ENCODE measurements at regions not wholly inside any gene's neighbourhood (a gene's known extent, or its start where the extent isn't known, plus 50 kb on each side); places are given as distances from the start of the nearest gene placed in this dataset.

GRCh38 chr14:51307551-51307950, 67.5 kb downstream of the TMX1 start:
- DNase-seq (ENCODE audit: low spot score) (no peak), ATAC-seq (no peak)

- DNase-seq (ENCODE audit: low spot score) (no peak), ATAC-seq (no peak)
Measured at GRCh38 chr14:51308866-51309265, 68.8 kb downstream of the TMX1 start.

GRCh38 chr14:51310505-51310944, 70.5 kb downstream of the TMX1 start:
- ATAC-seq = no peak
- no peak for DNase-seq (ENCODE audit: low spot score)

- no peak for ATAC-seq
Measured at GRCh38 chr14:51314321-51315015, 74.4 kb downstream of the TMX1 start.

DNA sequence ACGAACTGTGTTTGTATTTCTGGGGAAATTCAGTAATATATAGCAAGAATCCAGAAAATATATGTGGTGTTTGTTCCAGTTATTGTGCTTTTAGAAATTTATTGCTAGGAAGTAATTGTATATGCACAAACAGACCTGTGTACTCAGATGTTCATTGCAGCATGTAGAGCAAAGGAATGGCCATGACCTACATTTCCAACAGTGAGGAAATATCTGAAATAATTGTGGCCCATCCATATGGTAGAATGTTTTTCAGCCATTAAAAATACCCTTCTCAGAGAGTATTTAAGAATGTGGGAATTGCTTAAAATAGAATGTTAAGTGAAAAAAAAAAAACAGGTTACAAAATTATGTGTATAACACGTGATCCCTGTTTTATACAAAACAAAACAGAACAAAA, 77.3 kb downstream of the TMX1 start:
- no peak for ATAC-seq
- no peak for DNase-seq (ENCODE audit: low spot score)

More at GRCh38 chr14:51314321-51315015, 74.4 kb downstream of the TMX1 start:
- DNase-seq (ENCODE audit: low spot score) = no peak

DNA sequence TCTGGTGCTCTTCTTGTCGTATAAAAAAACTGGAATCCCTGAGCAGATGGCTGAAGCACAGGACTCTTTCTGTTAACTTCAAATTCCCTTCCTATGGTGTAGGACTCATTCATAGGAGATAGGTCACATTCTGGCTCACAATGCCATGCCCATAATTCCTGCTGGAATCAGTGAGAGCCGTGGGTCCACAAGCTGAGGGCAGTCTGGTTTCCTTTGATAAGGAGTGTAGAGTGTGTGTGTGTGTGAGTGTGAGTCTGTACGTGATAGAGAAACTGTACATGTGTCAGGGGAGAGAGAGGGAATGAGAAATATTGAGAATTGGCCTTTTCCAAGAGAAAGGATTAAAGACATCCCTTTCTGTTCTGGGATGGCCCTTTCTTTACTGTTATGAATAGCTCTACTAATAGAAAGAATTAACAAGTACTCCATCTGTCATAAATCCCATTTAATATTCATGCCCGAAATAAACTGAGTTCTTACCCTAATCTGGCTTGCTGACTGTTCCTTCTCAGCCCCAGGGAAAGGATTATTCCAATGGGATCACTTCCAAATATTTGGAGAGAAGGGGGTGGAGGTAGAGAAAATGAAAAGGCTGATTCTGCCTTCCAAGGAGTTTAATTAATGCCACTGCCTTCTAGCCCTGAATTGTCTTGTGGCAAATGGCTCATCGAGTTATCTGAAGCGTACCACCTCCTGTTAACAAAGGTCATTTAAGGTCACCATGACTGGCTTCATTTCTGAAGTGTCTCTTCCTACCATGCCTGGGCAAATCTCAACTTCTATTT, 79.0 kb downstream of the TMX1 start:
- DNase-seq (ENCODE audit: low spot score) (no peak), ATAC-seq (no peak)

GRCh38 chr14:51321036-51321435, 81.0 kb downstream of the TMX1 start:
- DNase-seq (ENCODE audit: low spot score) = no peak
- ATAC-seq = no peak

DNA sequence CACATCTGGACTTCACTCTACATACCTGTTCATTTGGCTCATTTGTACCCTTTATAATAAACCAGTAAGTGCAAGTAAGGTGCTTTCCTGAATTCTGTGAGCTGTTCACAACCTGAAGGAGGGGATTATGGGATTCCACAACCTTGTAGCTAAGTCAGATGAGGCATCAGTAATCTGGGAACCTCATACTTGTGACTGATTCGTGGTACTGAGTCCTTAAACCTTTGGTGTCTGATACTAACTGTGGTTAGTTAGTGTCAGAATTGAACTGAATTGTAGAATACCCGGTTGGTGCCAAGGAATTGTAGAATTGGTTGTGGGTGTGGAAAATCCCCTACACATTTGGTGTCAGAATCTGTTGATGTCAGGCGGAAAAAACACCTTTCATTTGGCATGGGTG, 83.4 kb downstream of the TMX1 start:
- no peak for ATAC-seq
- DNase-seq (ENCODE audit: low spot score) = no peak

DNA sequence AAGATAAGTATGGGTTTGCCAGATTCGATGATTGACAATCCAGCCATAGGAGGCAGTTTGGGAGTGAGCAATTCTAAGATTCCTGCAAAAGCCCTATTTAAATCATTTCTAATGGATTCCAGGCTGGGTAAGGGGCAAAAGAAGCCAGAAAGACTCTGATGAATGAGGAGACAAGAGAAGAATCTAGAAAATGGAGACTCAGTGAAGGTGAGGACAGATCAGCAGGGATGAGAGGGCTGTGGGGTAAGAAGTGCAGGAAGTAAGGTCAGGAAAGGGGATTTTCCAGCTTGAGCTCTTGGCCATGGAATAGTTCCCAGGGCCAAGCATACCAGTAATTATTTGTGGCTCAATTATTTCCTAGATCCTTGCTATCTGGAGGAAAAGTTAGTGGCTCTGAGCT, 87.3 kb downstream of the TMX1 start:
- no peak for ATAC-seq
- DNase-seq (ENCODE audit: low spot score) = no peak

DNA sequence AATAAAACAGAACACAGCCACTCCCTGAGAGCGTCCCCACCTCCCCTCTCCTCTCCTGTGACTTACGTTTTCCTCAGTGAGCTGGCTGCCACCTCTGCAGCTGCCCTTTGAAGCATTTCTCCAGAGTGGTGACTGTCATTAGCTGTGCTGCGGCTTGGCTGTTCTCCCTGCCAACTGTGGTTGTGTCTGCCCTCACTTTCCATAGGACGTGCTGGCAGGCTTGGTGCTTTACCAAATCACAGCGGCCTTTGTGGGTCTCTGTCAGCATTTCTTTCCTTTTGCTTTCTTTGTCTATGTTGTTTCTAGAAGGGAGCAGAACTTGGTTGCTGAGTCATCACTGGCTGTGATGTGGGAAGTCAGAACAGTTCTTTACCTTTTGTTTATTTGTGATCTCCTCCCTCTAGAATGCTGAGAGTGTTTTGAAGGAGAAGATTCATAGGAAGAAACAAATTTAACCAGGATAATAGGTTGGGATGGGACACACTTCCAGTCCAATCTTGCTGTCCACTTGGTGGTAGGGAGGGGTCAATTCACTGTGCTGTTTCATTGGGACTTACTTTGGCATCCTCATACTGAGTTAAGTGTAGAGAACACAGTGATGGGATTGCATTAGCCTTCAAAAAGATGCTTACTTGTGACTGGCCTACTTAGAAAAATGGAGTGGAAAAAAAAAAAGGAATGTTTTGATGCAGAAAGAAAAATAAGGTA, 88.2 kb downstream of the TMX1 start:
- ATAC-seq = no peak
- DNase-seq (ENCODE audit: low spot score) = no peak

- no peak for ATAC-seq
- DNase-seq (ENCODE audit: low spot score) = no peak
Measured at GRCh38 chr14:51328772-51329353, 88.8 kb downstream of the TMX1 start.

DNA sequence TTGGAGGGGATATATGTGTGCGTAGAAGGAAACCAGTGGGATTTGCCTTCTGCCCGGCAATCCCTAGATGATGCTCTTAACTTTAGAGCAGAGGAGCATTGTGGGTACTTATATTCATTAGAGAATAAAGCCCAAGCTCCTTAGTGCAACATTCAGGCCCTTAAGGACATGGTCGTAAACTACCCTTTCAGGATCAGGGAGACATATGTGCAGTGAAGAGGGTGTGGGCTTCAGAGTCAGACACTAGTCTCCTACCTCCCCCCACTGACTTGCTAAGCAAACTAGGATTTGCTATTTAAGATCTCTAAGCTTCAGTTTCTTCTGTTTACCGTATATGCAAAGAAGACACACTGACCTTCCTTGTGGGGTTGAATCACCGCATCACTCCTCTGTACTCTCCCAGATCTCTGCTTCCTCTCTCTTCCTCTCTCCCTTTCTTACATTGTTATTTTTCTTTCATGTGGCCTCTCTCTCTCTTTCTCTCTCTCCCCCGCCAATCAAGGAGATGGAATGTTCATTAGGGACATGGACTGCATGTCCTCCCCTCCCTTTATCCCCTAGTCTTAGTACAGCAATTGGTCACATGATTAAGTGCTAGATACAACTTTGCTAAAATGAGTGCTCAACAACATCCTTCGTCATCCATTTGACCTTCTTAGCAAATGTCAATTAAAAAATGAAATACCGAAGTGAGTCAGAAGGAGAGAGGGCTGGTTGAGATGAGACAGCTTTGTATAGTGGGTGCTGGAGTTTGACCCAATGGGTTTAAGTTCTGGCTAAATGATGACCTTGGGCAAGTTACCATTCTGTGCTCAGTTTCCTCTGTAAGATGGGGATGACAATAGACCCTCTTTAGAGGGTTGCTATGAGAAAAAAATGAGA, 91.7 kb downstream of the TMX1 start:
- ATAC-seq (no peak), DNase-seq (ENCODE audit: low spot score) (no peak)

DNA sequence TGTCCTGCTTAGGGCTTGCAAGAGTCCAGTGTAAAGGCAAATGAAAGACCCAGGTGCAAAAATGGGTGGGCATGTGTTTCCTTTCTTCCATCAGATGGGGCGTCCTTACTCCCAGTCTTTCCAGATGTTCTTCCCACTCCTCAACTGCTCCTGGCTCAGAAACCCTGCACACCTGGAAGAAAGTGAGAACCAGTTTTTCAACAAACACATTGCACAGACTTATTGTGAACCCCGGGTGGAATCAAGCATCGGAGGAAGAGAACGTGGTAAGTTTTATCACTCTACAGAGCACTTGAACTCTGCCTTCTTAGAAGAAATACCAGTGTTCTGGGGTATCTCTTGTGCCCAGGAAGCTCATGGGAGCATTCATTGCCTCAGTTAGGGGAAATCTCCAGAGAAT, 93.3 kb downstream of the TMX1 start:
- DNase-seq (ENCODE audit: low spot score) (no peak), ATAC-seq (no peak)

DNA sequence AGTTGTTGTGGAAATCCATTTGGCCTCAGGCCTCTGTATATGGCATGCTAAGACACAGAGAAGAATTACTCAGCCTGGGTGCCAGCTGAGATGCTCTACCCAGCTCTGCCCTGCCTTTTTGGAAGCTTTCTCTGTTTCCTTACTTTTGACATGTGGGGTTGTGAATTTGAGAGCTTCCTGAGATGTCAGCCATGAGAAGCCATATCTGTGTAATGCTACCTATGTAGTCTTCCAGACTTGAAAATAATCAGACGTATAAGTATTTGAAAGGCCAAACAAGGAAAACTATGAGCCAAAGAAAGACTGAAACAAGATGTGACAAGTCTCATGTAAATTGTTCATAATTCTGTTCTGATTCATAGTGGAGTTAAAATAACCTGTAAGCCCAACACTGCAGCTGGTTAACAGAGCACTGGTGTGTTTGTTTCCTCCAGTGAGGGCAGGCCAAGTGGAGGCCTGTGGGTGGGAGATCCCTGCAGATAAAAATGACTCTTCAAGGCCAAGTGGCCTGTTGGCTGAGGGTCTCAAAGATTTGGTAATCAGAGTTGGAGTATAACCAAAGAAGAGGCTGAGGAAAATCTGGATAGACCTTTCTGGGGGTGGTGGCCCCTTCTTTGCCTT, 94.0 kb downstream of the TMX1 start:
- DNase-seq (ENCODE audit: low spot score) (no peak), ATAC-seq (no peak)

DNA sequence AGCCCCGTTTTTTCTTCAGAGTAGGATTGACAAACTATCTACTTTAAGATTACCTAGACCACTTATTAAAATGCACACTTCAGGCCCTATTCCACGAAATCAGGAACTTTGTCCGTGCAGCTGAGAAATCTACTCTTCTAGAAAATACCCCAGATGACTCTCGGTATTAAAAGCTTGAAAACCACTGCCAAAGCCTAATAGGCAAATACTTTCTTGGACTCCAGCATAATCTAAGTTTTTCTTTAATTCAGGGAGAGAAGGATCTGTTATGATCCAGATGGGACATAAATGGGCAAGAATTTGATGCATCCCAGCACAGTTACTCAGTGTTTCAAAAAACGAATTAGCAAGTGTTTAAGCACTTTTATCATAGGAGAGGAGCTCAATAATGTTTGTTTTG, 94.5 kb downstream of the TMX1 start:
- ATAC-seq = no peak
- DNase-seq (ENCODE audit: low spot score) = no peak

GRCh38 chr14:51335531-51335930, 95.5 kb downstream of the TMX1 start:
- no peak for DNase-seq (ENCODE audit: low spot score)

GRCh38 chr14:51335961-51336723, 96.1 kb downstream of the TMX1 start:
- ATAC-seq (no peak), DNase-seq (ENCODE audit: low spot score) (no peak)

More at GRCh38 chr14:51335531-51335930, 95.5 kb downstream of the TMX1 start:
- no peak for ATAC-seq

DNA sequence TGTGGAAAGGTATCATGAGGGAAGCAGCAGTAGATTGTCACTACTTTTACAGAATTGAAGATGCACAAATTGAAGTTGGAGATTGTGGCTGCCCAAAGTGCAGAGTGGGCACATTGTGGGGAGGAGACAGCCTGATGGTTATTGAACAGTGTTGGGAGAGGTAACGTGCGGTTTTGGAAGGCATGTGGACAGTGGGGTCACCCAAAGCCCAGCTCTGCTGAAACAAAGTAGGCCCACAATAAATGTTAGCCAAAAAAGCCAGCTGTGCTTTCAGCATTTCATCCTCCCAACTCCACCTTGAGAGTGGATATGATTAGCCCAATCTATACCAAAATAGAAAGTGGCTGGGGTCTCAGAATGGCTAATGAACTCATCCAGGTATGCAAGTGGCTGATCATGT, 96.7 kb downstream of the TMX1 start:
- no peak for ATAC-seq
- no peak for DNase-seq (ENCODE audit: low spot score)

DNA sequence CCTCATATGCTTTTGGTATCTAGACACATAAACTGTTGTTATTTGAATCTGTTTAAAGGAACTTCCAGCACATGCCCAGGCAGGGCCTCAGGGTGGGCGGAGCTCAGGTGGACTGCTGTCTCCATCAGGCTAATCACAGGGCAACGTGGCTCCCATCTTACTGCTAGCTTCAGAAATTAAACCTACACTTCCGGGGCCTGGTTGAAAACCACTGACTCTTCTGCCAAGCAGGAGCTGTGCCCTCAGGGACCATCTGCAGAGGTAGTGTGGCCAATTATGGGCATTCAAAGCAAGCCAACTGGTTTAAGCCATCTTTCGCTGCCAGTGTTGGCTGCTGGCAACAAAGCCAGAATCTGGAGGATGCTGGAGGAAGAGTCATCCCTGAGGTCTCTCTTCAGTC, 97.5 kb downstream of the TMX1 start:
- ATAC-seq = no peak
- no peak for DNase-seq (ENCODE audit: low spot score)
